Right lobe of liver (tissue), 4 donors: ENCODE measurements at regions not wholly inside any gene's neighbourhood (a gene's known extent, or its start where the extent isn't known, plus 50 kb on each side); places are given as distances from the start of the nearest gene placed in this dataset.

ENCODE experiments used
- CTCF ChIP-seq, 4 donors: fragments of 200-600 bp in 3 of 4; fragments of 450-650 bp in 1 of 4; IDR thresholded peaks; one replicate each; pipeline versions ENCODE4 v1.5.1 to v1.8.0; 2016 to 2022; ENCODE audit warnings: antibody characterized with exemption in 4 of 4, mild to moderate bottlenecking in 2 of 4
- POLR2A ChIP-seq: fragments of 450-650 bp; IDR thresholded peaks from one replicate; pipeline ENCODE4 v1.6.1; 2017; ENCODE audit warnings: antibody characterized with exemption, mild to moderate bottlenecking
- donor health status: DM: no; HTN: no; CAD: no.
- donor health status: DM: no; HTN: no; CAD: no.
- donor health status: DM: no; HTN: yes; CAD: no.

GRCh38 chr1:29499104-29499650 lies 262.9 kb downstream of the PTPRU start:
- TF ChIP-seq POLR2A (no peak), CTCF (IDR thresholded peaks at IDR 0.05) (no peak)
